CD4-positive, alpha-beta T cell treated with Interleukin-4 for 4 hours (primary cell): ENCODE measurements at regions not wholly inside any gene's neighbourhood (a gene's known extent, or its start where the extent isn't known, plus 50 kb on each side); places are given as distances from the start of the nearest gene placed in this dataset.

Source experiments
- DNase-seq: peaks from one replicate; pipeline ENCODE4 v3.0.0-alpha.2; 2020

DNA sequence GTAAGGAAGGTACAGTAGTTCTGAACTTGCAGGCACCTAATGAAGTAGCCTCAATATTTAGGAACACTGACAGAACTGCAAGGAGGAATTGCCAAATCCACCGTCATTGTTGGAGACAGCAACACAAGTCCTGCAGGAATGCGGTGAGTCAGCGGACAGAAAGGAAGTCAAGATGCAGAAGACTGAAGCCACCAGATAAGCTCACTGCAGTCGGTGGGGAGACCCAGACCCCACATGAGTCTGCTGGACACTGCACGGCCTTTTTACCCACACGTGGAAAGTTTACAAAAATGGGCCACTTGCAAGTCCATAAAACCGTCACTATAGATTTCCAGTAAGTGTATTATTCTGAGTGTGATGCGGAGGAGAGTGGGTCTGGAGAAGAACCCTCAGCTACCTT, 1471.6 kb downstream of the TBC1D22A start:
- no peak for DNase-seq

- DNase-seq: no peak
Measured at GRCh38 chr22:48233586-48233985, 1471.1 kb downstream of the TBC1D22A start.

GRCh38 chr22:48228468-48228867, 1466.0 kb downstream of the TBC1D22A start:
- no peak for DNase-seq

DNA sequence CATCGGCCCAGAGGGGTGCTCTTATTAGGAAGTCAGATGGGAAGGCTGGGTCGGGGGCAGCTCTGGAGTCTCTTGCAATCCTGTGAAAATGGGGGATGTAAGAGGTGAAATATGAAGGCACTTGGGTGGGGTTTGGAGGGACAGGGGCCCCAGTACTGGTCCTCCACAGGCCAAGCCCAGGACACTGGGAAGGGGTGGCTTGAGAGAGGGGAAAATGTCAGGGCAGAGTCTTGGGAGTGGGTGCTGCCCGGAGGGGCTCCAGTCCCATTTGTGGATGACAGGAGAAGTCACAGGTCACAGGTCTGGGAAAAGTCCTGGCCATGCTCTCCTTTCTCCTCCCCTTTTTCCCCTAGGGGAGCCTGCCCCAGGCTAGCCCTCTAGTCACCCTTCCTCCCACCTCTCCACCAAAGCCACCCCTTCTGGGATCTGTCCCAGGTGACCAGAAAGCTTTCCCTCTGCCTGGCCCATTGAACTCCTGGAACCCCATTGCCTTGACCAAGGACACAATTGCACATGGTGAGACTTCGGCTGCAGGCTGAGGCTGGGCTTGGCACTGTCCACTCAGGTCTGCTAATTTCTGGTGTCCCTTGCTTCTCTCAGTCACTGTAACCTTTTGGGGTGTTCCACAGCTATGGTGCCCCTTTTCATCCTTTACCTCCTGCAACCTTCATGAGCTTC, 1465.0 kb downstream of the TBC1D22A start:
- DNase-seq: no peak

DNA sequence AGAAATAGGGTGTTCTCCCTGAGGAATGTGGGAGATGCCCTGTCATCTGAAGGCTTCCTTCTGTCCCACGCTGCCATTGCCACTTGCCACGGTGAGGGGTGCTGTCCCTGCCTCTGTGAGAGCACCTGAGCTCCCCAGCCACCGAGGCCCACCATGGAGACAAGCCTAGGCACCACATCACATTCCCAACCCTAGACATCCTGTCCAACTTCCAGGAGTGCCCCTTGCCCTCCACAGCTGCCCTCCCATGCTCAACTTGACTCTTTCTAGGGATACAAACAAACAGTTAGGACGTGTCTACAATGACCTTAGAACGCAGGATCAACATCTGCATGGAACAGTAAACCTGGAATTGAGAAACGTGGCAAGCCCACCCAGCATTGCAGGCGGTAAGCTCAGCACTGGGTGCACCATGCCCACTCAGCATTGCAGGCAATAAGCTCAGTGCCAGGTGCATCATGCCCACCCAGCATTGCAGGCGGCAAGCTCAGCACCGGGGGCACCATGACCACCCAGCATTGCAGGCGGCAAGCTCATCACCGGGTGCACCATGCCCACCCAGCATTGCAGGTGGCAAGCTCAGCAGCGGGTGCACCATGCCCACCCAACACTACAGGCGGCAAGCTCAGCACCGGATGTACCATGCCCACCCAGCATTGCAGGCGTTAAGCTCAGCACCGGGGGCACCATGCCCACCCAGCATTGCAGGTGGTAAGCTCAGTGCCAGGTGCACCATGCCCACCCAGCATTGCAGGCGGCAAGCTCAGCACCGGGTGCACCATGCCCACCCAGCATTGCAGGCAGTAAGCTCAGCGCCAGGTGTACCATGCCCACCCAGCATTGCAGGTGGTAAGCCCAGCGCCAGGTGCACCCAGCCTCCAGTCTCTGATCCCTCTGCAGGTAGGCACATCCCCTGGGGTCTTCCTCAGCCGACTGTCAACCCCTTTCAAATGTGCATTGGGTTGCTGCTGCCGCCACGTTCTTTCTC, 1463.9 kb downstream of the TBC1D22A start:
- no peak for DNase-seq

DNA sequence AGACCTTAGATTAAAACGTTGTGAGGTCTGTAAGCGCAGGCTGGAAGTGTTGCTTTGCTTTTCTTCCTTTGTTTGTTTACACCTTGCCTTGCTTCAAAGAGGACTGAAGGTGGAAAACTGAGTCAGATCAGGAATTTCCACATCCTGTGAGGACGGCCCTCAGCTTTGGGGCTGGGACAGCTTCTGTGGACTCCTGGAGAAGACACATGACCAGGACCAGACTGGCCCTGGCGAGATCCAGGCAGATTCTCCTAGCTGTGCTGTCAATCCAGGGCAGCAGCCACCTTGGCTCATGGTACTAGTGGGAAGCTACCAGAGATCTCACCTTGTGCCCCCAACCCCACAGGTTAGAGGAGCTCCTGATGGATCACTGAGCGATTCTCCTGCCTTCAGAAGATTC, 1461.9 kb downstream of the TBC1D22A start:
- no peak for DNase-seq

- no peak for DNase-seq
Measured at GRCh38 chr22:48223488-48224190, 1461.2 kb downstream of the TBC1D22A start.

- DNase-seq: no peak
Measured at GRCh38 chr22:48222742-48223487, 1460.5 kb downstream of the TBC1D22A start.

DNA sequence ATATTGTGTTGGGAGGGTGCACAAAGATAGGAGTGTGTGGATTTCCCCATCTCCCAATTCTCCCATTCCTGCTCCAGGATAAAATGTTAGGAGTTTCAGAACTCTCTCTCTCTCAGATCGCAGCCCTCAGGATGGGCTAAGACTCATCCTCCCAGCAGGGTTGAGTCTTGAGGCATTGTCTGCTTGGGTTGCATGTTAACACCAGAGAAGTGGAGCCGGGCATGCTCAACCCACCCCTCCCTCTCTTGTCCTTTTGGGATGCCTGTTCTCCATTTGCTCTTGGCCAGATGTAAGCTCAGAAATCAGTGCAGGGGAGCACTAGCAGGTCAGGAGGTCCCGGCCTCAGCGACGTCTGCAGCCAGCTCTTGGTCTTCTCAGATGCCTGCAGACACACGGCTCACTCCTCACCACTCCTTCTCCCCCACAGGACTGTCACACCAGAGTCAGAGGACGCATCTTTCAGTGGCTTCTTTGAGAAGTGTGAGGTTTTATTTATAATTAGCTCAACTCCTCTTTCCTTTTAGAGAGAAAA, 1456.5 kb downstream of the TBC1D22A start:
- no peak for DNase-seq

- no peak for DNase-seq
Measured at GRCh38 chr22:48217596-48217995, 1455.1 kb downstream of the TBC1D22A start.

DNA sequence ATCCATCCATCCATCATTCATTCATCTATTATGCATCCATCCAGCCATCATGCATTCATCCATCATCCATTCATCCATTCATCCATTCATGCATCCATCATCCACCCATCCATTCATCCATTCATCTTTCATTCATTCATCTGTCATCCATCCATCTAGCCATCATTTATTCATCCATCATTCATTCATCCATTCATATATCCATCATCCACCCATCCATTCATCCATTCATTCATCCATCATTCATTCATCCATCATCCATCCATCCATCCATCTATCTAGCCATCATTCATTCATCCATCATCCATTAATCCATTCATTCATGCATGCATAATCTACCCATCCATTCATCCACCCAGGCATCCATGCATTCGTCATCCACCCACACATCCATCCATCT, 1450.3 kb downstream of the TBC1D22A start:
- DNase-seq: no peak

GRCh38 chr22:48210812-48211211, 1448.4 kb downstream of the TBC1D22A start:
- no peak for DNase-seq

DNA sequence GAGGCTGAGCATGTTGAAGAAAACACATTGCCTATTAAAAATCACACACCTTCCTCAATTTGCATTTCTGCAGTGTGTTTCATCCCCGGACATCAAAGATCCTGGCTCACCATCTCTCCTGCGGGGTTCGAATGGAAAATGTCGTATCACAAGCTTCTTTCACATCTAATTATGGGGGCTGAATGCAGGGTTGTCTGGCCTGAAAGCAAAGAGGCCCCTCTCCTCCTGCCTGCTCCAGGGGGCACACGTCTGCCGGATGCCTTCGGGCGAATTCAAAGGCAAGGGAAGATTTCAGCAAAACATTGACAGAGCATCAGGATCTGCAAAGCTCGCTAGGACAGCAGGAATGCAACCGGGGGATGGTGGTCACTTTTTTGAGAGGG, 1447.7 kb downstream of the TBC1D22A start:
- no peak for DNase-seq

- no peak for DNase-seq
Measured at GRCh38 chr22:48209473-48210197, 1447.2 kb downstream of the TBC1D22A start.

DNA sequence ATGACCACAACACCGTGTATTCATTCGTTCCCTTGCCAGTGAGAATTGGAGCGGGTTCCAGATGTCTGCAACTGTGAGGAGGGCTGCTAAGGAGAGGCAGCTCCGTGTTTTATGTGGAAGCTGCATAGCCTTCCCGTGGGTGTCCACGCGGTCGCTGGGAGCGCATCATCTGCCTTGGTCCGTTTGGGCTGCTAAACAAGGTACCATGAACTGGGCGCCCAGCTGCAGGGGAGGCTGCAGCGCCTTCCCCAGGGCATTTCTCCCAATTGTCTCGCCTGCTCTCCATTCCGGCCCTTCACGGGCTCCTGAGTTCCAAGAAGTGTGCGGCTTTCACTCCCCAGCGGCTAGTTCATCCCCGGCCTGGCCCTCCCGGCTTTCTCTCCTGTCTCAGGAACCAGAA, 1446.4 kb downstream of the TBC1D22A start:
- no peak for DNase-seq

DNA sequence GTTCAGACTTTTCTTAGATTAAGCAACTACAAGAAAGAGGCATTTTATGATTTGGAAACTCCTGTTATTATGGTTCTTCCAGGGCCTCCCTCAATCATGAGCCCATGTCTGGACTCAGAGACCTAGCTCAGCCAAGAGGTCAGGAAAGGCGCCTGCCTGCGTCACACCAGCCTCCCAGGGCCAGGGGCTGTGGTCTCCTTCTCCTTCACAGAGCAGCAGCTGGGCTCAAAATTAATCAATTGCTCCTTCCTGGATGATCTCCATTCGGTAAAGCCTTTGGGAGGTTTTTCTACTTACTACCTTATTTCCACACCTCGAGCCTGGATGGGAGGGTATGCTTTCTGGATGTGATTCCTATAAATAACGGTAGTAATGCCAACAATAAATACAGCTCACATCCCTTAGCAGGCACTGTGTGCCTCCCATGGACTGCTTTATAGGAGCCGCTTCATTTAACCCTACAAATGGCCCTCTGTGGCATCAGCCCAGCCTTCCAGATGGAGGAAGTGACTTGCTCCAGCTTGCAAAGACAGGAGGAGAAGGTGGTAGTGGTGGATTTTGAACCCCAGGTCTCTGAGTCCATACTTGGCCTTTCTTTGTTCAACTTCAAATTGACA, 1445.6 kb downstream of the TBC1D22A start:
- DNase-seq: no peak

GRCh38 chr22:48205790-48206189, 1443.3 kb downstream of the TBC1D22A start:
- no peak for DNase-seq

DNA sequence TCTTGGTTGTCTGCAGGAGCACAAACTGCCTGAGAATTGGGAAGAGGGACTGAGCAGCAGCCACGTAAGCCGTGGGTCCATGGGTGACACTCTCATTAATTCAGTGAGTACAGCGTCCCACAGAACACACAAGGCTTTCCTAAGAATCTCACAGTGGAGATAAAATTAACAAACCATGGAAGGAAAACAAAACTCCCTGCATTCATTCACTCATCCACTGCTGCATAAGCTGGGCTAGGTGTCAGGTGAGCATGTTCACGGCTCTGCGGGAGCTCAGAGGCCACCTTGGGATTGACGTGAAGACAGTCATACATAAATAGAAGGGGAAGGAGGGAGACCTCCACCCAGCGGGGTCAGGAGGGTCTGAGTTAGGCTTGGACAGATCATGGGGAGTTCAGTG, 1442.7 kb downstream of the TBC1D22A start:
- DNase-seq: no peak

- no peak for DNase-seq
Measured at GRCh38 chr22:48204296-48204695, 1441.8 kb downstream of the TBC1D22A start.

DNA sequence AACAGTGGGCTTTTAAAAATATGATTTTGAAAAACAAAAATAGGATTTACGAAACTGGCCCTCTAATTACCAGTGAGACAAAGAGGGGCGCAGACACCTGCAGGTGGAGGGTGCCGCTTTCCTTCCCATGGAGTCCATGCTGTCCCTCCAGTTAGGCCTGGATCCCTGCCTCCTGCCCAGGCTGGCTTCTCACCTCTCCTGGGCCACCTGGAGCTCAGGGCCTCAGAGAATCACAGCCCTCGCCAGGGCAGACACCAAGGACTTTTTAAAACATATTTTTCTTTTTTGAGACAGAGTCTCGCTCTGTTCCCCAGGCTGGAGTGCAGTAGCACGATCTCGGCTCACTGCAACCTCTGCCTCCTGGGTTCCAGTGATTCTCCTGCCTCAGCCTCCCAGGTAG, 1437.2 kb downstream of the TBC1D22A start:
- DNase-seq: no peak
